Uterus (tissue), 3 donors: ENCODE measurements at regions not wholly inside any gene's neighbourhood (a gene's known extent, or its start where the extent isn't known, plus 50 kb on each side); places are given as distances from the start of the nearest gene placed in this dataset.

ENCODE experiments used
- DNase-seq, 2 donors: peaks; one replicate each; pipeline ENCODE4 v3.0.0-alpha.2; 2019 to 2020
- H3K27ac ChIP-seq, 2 donors: fragments of 200-600 bp; sonication (generic); 1 replicate in 1 of 2; 2 replicates in 1 of 2; pipeline ENCODE4 v1.5.1; 2016 to 2018
- H3K27me3 ChIP-seq, 2 donors: fragments of 200-600 bp; sonication (generic); one replicate each; pipeline ENCODE4 v1.5.1; 2018 to 2019; ENCODE audit warnings: control low read depth in 1 of 2
- H3K36me3 ChIP-seq, 2 donors: fragments of 200-600 bp; sonication (generic); one replicate each; pipeline ENCODE4 v1.5.1; 2019; ENCODE audit warnings: control low read depth in 1 of 2
- H3K4me1 ChIP-seq, 2 donors: fragments of 200-600 bp; sonication (generic); one replicate each; pipeline ENCODE4 v1.5.1; 2018 to 2019; ENCODE audit warnings: control low read depth in 1 of 2
- H3K4me3 ChIP-seq, 2 donors: fragments of 200-600 bp; sonication (generic); 1 replicate in 1 of 2; 2 replicates in 1 of 2; pipeline ENCODE4 v1.5.1; 2018 to 2019; ENCODE audit warnings: mild to moderate bottlenecking in 1 of 2
- H3K9me3 ChIP-seq, 2 donors: fragments of 200-600 bp; sonication (generic); one replicate each; pipeline ENCODE4 v1.5.1; 2019; ENCODE audit warnings: control low read depth in 1 of 2
- CTCF ChIP-seq, 4 experiments: fragments of 200-600 bp in 2 of 4; fragments of 450-650 bp in 2 of 4; sonication (generic) in 2 of 4; IDR thresholded peaks; one replicate each; pipeline ENCODE4 v1.5.1; 2016 to 2019; ENCODE audit warnings: antibody characterized with exemption in 4 of 4, mild to moderate bottlenecking in 2 of 4, moderate library complexity in 1 of 4
- POLR2A ChIP-seq, 2 donors: fragments of 450-650 bp; IDR thresholded peaks; one replicate each; pipeline ENCODE4 v1.6.1; 2016; ENCODE audit warnings: antibody characterized with exemption in 2 of 2, mild to moderate bottlenecking in 1 of 2, moderate library complexity in 1 of 2
- intact Hi-C: fragments of 100-400 bp; cut with DNase I; formaldehyde crosslinking; loops from one replicate; pipeline ENCODE4 v1.15.1; 2023; ENCODE audit warnings: low total_unique reads
- donor health status: DM: yes; HTN: yes; CAD: no.

- Histone ChIP-seq H3K9me3 (no peaks in the 10 kb centered on the region), H3K36me3 (no peaks in the 10 kb centered on the region), H3K27ac (no peak overlapping the region), H3K27me3 (no peaks in the 10 kb centered on the region), H3K4me3 (no peak overlapping the region), H3K4me1 (no peaks in the 10 kb centered on the region)
- TF ChIP-seq CTCF (IDR thresholded peaks at IDR 0.05) (no peak), POLR2A (IDR thresholded peaks at IDR 0.05) (no peak)
- no peak for DNase-seq
- intact Hi-C loops = no loop called here
These were observed 390.0 kb downstream of the DTWD2 start for GRCh38 chr5:118598311-118598710.

- Histone ChIP-seq H3K36me3 (no peaks in the 10 kb centered on the region), H3K4me1 (no peaks in the 10 kb centered on the region), H3K27ac (no peak overlapping the region), H3K9me3 (no peaks in the 10 kb centered on the region), H3K4me3 (no peak overlapping the region), H3K27me3 (no peaks in the 10 kb centered on the region)
- TF ChIP-seq CTCF (IDR thresholded peaks at IDR 0.05) = no peak
- no peak for TF ChIP-seq POLR2A (IDR thresholded peaks at IDR 0.05)
- intact Hi-C loops = no loop called here
- DNase-seq = no peak
These were observed 390.8 kb downstream of the DTWD2 start for GRCh38 chr5:118597543-118597942.

GRCh38 chr5:118596255-118596654 lies 392.1 kb downstream of the DTWD2 start:
- TF ChIP-seq CTCF (IDR thresholded peaks at IDR 0.05) (no peak), POLR2A (IDR thresholded peaks at IDR 0.05) (no peak)
- Histone ChIP-seq H3K27me3 (no peaks in the 10 kb centered on the region), H3K4me1 (no peaks in the 10 kb centered on the region), H3K36me3 (no peaks in the 10 kb centered on the region), H3K27ac (no peak overlapping the region), H3K9me3 (no peaks in the 10 kb centered on the region), H3K4me3 (no peak overlapping the region)
- intact Hi-C loops = no loop called here
- DNase-seq = no peak

GRCh38 chr5:118593003-118593328 lies 395.4 kb downstream of the DTWD2 start:
- H3K27me3 ChIP-seq = no peaks in the 10 kb centered on the region

More at GRCh38 chr5:118593003-118593328, 395.4 kb downstream of the DTWD2 start:
- Histone ChIP-seq H3K4me3 (no peak overlapping the region), H3K9me3 (no peaks in the 10 kb centered on the region), H3K27ac (no peak overlapping the region), H3K4me1 (no peaks in the 10 kb centered on the region), H3K36me3 (no peaks in the 10 kb centered on the region)
- no peak for DNase-seq
- no peak for TF ChIP-seq CTCF (IDR thresholded peaks at IDR 0.05)
- no peak for TF ChIP-seq POLR2A (IDR thresholded peaks at IDR 0.05)
- intact Hi-C loops = no loop called here
